Endothelial cell of umbilical vein (primary cell): ENCODE measurements at regions not wholly inside any gene's neighbourhood (a gene's known extent, or its start where the extent isn't known, plus 50 kb on each side); places are given as distances from the start of the nearest gene placed in this dataset.

Experiments used
- CTCF ChIP-seq, 2 donors: IDR thresholded peaks; 1 replicate in 1 of 2; 2 replicates in 1 of 2; pipeline ENCODE4 v1.5.1; 2011; ENCODE audit warnings: low read length in 2 of 2, mild to moderate bottlenecking in 2 of 2, moderate library complexity in 2 of 2, control low read depth in 1 of 2, inconsistent platforms in 1 of 2, low read depth in 1 of 2; ENCODE audit not compliant: insufficient read depth in 1 of 2; ENCODE audit errors: extremely low read depth in 1 of 2
- EZH2 ChIP-seq: IDR thresholded peaks from 2 replicates; pipeline ENCODE4 v1.6.1; 2012; ENCODE audit warnings: borderline replicate concordance, low read depth, mild to moderate bottlenecking, moderate library complexity, low read length, inconsistent platforms; ENCODE audit not compliant: severe bottlenecking
- POLR2A ChIP-seq: IDR thresholded peaks from 2 replicates; pipeline ENCODE4 v1.6.1; 2012; ENCODE audit warnings: low read depth, mild to moderate bottlenecking, control low read depth, low read length

GRCh38 chr12:92330654-92331053 is 185.0 kb upstream of the BTG1 start:
- TF ChIP-seq CTCF (IDR thresholded peaks at IDR 0.05; ENCODE audit: extremely low read depth in 1 of 2, insufficient read depth in 1 of 2, low read depth in 1 of 2, low read length in 2 of 2) (no peak), EZH2 (no peak), POLR2A (no peak)
